H9 (cell line): ENCODE measurements at regions not wholly inside any gene's neighbourhood (a gene's known extent, or its start where the extent isn't known, plus 50 kb on each side); places are given as distances from the start of the nearest gene placed in this dataset.

Experiments
- DNase-seq: peaks from one replicate; pipeline ENCODE4 v3.0.0-alpha.2; 2017
- H2AFZ ChIP-seq: one replicate; pipeline ENCODE4 v1.6.1; 2013; ENCODE audit warnings: mild to moderate bottlenecking, low read length, control low read depth, moderate library complexity
- H2AK5ac ChIP-seq: 2 replicates; pipeline ENCODE4 v1.6.1; 2013; ENCODE audit warnings: low read length, control low read depth, mixed read lengths; ENCODE audit not compliant: insufficient read length
- H2BK120ac ChIP-seq: one replicate; pipeline ENCODE4 v1.6.1; 2013; ENCODE audit warnings: low read depth, mild to moderate bottlenecking, low read length, control low read depth, inconsistent platforms; ENCODE audit not compliant: poor library complexity, severe bottlenecking
- H2BK12ac ChIP-seq: 2 replicates; pipeline ENCODE4 v1.6.1; 2013; ENCODE audit warnings: low read length, control low read depth, mixed read lengths, low read depth; ENCODE audit not compliant: insufficient read length
- H2BK15ac ChIP-seq: 2 replicates; pipeline ENCODE4 v1.6.1; 2013; ENCODE audit warnings: low read depth, low read length, control low read depth
- H2BK20ac ChIP-seq: one replicate; pipeline ENCODE4 v1.6.1; 2013; ENCODE audit warnings: low read depth, mild to moderate bottlenecking, low read length, control low read depth, inconsistent platforms; ENCODE audit not compliant: poor library complexity, severe bottlenecking
- H2BK5ac ChIP-seq: 2 replicates; pipeline ENCODE4 v1.6.1; 2013; ENCODE audit warnings: low read length, control low read depth, mixed read lengths; ENCODE audit not compliant: insufficient read length
- H3K14ac ChIP-seq: 2 replicates; pipeline ENCODE4 v1.6.1; 2013; ENCODE audit warnings: low read length, control low read depth; ENCODE audit not compliant: insufficient read depth
- H3K18ac ChIP-seq: 2 replicates; pipeline ENCODE4 v1.6.1; 2013; ENCODE audit warnings: low read depth, mild to moderate bottlenecking, mixed read lengths, low read length, control low read depth; ENCODE audit not compliant: insufficient read length
- H3K23ac ChIP-seq: 2 replicates; pipeline ENCODE4 v1.6.1; 2013; ENCODE audit warnings: low read length, control low read depth, mixed read lengths, low read depth; ENCODE audit not compliant: insufficient read length
- H3K23me2 ChIP-seq: 2 replicates; pipeline ENCODE4 v1.6.1; 2013; ENCODE audit warnings: low read depth, mild to moderate bottlenecking, mixed read lengths, low read length, control low read depth; ENCODE audit not compliant: insufficient read length, poor library complexity, severe bottlenecking
- H3K27ac ChIP-seq: 2 replicates; pipeline ENCODE4 v1.5.1; 2013; ENCODE audit warnings: low read length, control low read depth, mixed read lengths, low read depth; ENCODE audit not compliant: insufficient read length
- H3K27me3 ChIP-seq: 2 replicates; pipeline ENCODE4 v1.6.1; 2013; ENCODE audit warnings: low read length, control low read depth, inconsistent platforms; ENCODE audit not compliant: insufficient read depth
- H3K4ac ChIP-seq: 2 replicates; pipeline ENCODE4 v1.6.1; 2013; ENCODE audit warnings: low read depth, mild to moderate bottlenecking, control low read depth, inconsistent platforms, low read length, moderate library complexity
- H3K4me1 ChIP-seq: 2 replicates; pipeline ENCODE4 v1.6.1; 2013; ENCODE audit warnings: low read length, control low read depth, inconsistent platforms; ENCODE audit not compliant: insufficient read depth
- H3K4me2 ChIP-seq: 2 replicates; pipeline ENCODE4 v1.6.1; 2013; ENCODE audit warnings: low read length, control low read depth, mixed read lengths; ENCODE audit not compliant: insufficient read length, insufficient read depth
- H3K56ac ChIP-seq: 2 replicates; pipeline ENCODE4 v1.6.1; 2013; ENCODE audit warnings: low read depth, mild to moderate bottlenecking, mixed read lengths, low read length, control low read depth; ENCODE audit not compliant: insufficient read length
- H3K79me1 ChIP-seq: 2 replicates; pipeline ENCODE4 v1.6.1; 2013; ENCODE audit warnings: low read depth, mild to moderate bottlenecking, moderate library complexity, low read length, control low read depth, inconsistent platforms; ENCODE audit not compliant: insufficient read depth, poor library complexity, severe bottlenecking
- H3K79me2 ChIP-seq: 2 replicates; pipeline ENCODE4 v1.6.1; 2013; ENCODE audit warnings: low read length, control low read depth, inconsistent platforms; ENCODE audit not compliant: insufficient read depth
- H3K9ac ChIP-seq: 2 replicates; pipeline ENCODE4 v1.6.1; 2013; ENCODE audit warnings: low read length, control low read depth, mixed read lengths; ENCODE audit not compliant: insufficient read length; ENCODE audit errors: extremely low read depth
- H3K9me3 ChIP-seq: one replicate; pipeline ENCODE4 v1.6.1; 2013; ENCODE audit warnings: low read depth, low read length, inconsistent platforms; ENCODE audit not compliant: control insufficient read depth
- H3T11ph ChIP-seq: one replicate; pipeline ENCODE4 v1.6.1; 2013; ENCODE audit warnings: mild to moderate bottlenecking, low read length, control low read depth, inconsistent platforms
- H4K20me1 ChIP-seq: one replicate; pipeline ENCODE4 v1.6.1; 2013; ENCODE audit not compliant: control insufficient read depth, insufficient read length, insufficient read depth
- H4K5ac ChIP-seq: 2 replicates; pipeline ENCODE4 v1.6.1; 2013; ENCODE audit warnings: low read depth, mild to moderate bottlenecking, mixed read lengths, low read length, control low read depth; ENCODE audit not compliant: insufficient read length
- H4K8ac ChIP-seq: replicated peaks from 2 replicates; pipeline ENCODE4 v1.6.1; 2013; ENCODE audit warnings: low read length, control low read depth, mixed read lengths, low read depth; ENCODE audit not compliant: insufficient read length
- H4K91ac ChIP-seq: 2 replicates; pipeline ENCODE4 v1.6.1; 2013; ENCODE audit warnings: low read depth, mild to moderate bottlenecking, moderate library complexity, mixed read lengths, low read length, control low read depth; ENCODE audit not compliant: insufficient read length
- H3K27ac Mint-ChIP-seq, 3 experiments: 2 replicates in 2 of 3; 3 replicates in 1 of 3; pipeline ENCODE4 v1.8.0; 2020 to 2021; ENCODE audit warnings: mixed read lengths in 3 of 3, mild to moderate bottlenecking in 1 of 3, moderate library complexity in 1 of 3
- H3K27me3 Mint-ChIP-seq: 2 replicates; pipeline ENCODE4 v1.8.0; 2021; ENCODE audit warnings: low read depth, mild to moderate bottlenecking, moderate library complexity, mixed read lengths
- H3K36me3 Mint-ChIP-seq, 3 experiments: 2 replicates in 2 of 3; 3 replicates in 1 of 3; pipeline ENCODE4 v1.8.0; 2020 to 2021; ENCODE audit warnings: low read depth in 3 of 3, mixed read lengths in 3 of 3; ENCODE audit not compliant: insufficient read depth in 1 of 3
- H3K4me1 Mint-ChIP-seq, 2 experiments: 2 replicates each; pipeline ENCODE4 v1.8.0; 2020; ENCODE audit warnings: mixed read lengths in 2 of 2
- H3K4me3 Mint-ChIP-seq, 2 experiments: 2 replicates in 1 of 2; 3 replicates in 1 of 2; pipeline ENCODE4 v1.8.0; 2020 to 2021; ENCODE audit warnings: mild to moderate bottlenecking in 2 of 2, mixed read lengths in 2 of 2, moderate library complexity in 1 of 2
- H3K9me3 Mint-ChIP-seq, 2 experiments: 2 replicates in 1 of 2; 3 replicates in 1 of 2; pipeline ENCODE4 v1.8.0; 2020; ENCODE audit warnings: mild to moderate bottlenecking in 2 of 2, mixed read lengths in 2 of 2, moderate library complexity in 1 of 2
- WGBS: extraction: QIAGEN DNeasy Blood & Tissue Kit; methylation state at CpG from one replicate; pipeline ENCODE4 v1.1.7; 2013; ENCODE audit warnings: missing lambda C conversion rate, low lambda C conversion rate, mixed read lengths; ENCODE audit not compliant: insufficient read length; ENCODE audit errors: extremely low coverage; 5-methylcytosine and 5-hydroxymethylcytosine counted together
- TF ChIP-seq, protein P1 (sequence below): fragments of 200-600 bp; sonication (generic); conservative IDR thresholded peaks from 3 replicates; pipeline ENCODE4 v1.8.0; 2021; ENCODE audit warnings: antibody characterized with exemption, mild to moderate bottlenecking

DNA sequence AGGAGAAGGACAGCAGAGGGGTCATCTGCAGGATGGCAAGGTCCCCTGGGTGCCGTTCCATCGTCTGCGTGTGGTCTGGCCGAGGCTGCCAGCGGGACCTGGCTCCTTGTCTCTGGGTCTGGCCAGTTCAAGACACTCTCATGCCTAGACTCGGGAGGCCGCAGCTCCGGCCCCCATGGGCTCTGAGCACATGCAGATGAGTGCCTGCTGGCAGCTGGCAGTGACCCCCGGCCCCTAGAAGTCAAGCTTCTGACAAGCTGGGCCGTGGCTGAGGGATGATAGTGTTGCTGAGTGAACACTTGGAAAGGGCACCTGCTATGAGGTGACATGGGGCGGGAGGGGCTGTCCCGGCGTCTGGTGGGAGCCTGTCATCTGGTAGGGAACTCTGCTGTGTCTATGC lies 1180.6 kb downstream of the BRD1 start:
- Mint-ChIP-seq H3K27me3 (no peaks in the 10 kb centered on the region; the same call in 1 of the 2 replicates), H3K9me3 (no peaks in the 10 kb centered on the region; a peak in 1 of 5 replicates), H3K4me3 (no peak overlapping the region), H3K4me1 (peaks cover 0 to 10% of the 10 kb centered on the region in 2 experiments; a peak in 1 of 4 replicates), H3K27ac (no peak overlapping the region), H3K36me3 (peaks cover 0 to 3% (median 3%) of the 10 kb centered on the region in 3 experiments; a peak in 2 of 7 replicates)
- Histone ChIP-seq H4K20me1 (no peaks in the 10 kb centered on the region), H3T11ph (no peak overlapping the region), H2BK5ac (no peak overlapping the region), H3K56ac (no peak overlapping the region), H3K79me1 (no peaks in the 10 kb centered on the region), H3K23ac (no peak overlapping the region), H2BK20ac (no peak overlapping the region), H4K8ac (no peak overlapping the region), H4K91ac (no peak overlapping the region), H3K27ac (no peak overlapping the region), H3K4me1 (no peaks in the 10 kb centered on the region), H3K79me2 (no peaks in the 10 kb centered on the region), H2BK120ac (no peak overlapping the region), H3K18ac (no peak overlapping the region), H3K23me2 (no peaks in the 10 kb centered on the region), H3K9ac (no peak overlapping the region), H3K4me2 (no peak overlapping the region), H2AK5ac (no peak overlapping the region), H2BK12ac (no peak overlapping the region), H3K4ac (no peak overlapping the region), H2BK15ac (no peak overlapping the region), H4K5ac (no peak overlapping the region), H2AFZ (no peak overlapping the region), H3K14ac (no peak overlapping the region), H3K9me3 (no peaks in the 10 kb centered on the region), H3K27me3 (no peaks in the 10 kb centered on the region)
- TF ChIP-seq, protein P1, sequence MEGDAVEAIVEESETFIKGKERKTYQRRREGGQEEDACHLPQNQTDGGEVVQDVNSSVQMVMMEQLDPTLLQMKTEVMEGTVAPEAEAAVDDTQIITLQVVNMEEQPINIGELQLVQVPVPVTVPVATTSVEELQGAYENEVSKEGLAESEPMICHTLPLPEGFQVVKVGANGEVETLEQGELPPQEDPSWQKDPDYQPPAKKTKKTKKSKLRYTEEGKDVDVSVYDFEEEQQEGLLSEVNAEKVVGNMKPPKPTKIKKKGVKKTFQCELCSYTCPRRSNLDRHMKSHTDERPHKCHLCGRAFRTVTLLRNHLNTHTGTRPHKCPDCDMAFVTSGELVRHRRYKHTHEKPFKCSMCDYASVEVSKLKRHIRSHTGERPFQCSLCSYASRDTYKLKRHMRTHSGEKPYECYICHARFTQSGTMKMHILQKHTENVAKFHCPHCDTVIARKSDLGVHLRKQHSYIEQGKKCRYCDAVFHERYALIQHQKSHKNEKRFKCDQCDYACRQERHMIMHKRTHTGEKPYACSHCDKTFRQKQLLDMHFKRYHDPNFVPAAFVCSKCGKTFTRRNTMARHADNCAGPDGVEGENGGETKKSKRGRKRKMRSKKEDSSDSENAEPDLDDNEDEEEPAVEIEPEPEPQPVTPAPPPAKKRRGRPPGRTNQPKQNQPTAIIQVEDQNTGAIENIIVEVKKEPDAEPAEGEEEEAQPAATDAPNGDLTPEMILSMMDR, result no peak
- WGBS, result no CpG with 5 or more reads among the region's 13 CpGs
- no peak for DNase-seq
